ENCODE measurements at regions not wholly inside any gene's neighbourhood (a gene's known extent, or its start where the extent isn't known, plus 50 kb on each side); places are given as distances from the start of the nearest gene placed in this dataset.

GRCh38 chr18:37741032-37741623, 175.5 kb upstream of the CELF4 start:
- BruUV-seq (replicated peaks): no TSS peak
- H3K4me3 Mint-ChIP-seq (ENCODE audit: unreplicated experiment): no peak overlapping the region
- no peak for TF ChIP-seq CTCF (IDR thresholded peaks at IDR 0.05; ENCODE audit: unreplicated experiment)
- H3K27ac Mint-ChIP-seq (ENCODE audit: low read depth, unreplicated experiment): no peak overlapping the region
- H3K4me1 Mint-ChIP-seq (ENCODE audit: insufficient read depth, unreplicated experiment): no peaks in the 10 kb centered on the region
- intact Hi-C loops (cut with micrococcal nuclease): no loop called here
- peaks cover 7% of the 10 kb centered on the region for H3K9me3 Mint-ChIP-seq (ENCODE audit: unreplicated experiment)
- peaks cover 31% of the 10 kb centered on the region for H3K27me3 Mint-ChIP-seq (ENCODE audit: insufficient read depth, unreplicated experiment)
- H3K36me3 Mint-ChIP-seq (ENCODE audit: insufficient read depth, unreplicated experiment): no peaks in the 10 kb centered on the region
- ChIA-PET POLR2A (no interaction called here), CTCF (no interaction called here)
- no peak for DNase-seq (ENCODE audit: unreplicated experiment)

GRCh38 chr18:37734406-37734805, 168.8 kb upstream of the CELF4 start:
- CTCF ChIA-PET: interaction anchor here (1.5 kb wide), 1 partner anchor 44 kb away, joined by 4 read pairs; no protein-coding TSS in a partner anchor
- no TSS peak for BruUV-seq (replicated peaks)
- Mint-ChIP-seq H3K4me3 (ENCODE audit: unreplicated experiment) (no peak overlapping the region), H3K4me1 (ENCODE audit: insufficient read depth, unreplicated experiment) (no peaks in the 10 kb centered on the region), H3K27me3 (ENCODE audit: insufficient read depth, unreplicated experiment) (no peaks in the 10 kb centered on the region), H3K36me3 (ENCODE audit: insufficient read depth, unreplicated experiment) (no peaks in the 10 kb centered on the region), H3K9me3 (ENCODE audit: unreplicated experiment) (no peaks in the 10 kb centered on the region), H3K27ac (ENCODE audit: low read depth, unreplicated experiment) (no peak overlapping the region)
- intact Hi-C loops (cut with micrococcal nuclease): no loop called here
- DNase-seq (ENCODE audit: unreplicated experiment): no peak
- no peak for TF ChIP-seq CTCF (IDR thresholded peaks at IDR 0.05; ENCODE audit: unreplicated experiment)
- POLR2A ChIA-PET: no interaction called here

- no peaks in the 10 kb centered on the region for H3K27me3 Mint-ChIP-seq (ENCODE audit: insufficient read depth, unreplicated experiment)
- H3K4me3 Mint-ChIP-seq (ENCODE audit: unreplicated experiment): no peak overlapping the region
- no peaks in the 10 kb centered on the region for H3K9me3 Mint-ChIP-seq (ENCODE audit: unreplicated experiment)
- no peak overlapping the region for H3K27ac Mint-ChIP-seq (ENCODE audit: low read depth, unreplicated experiment)
- ChIA-PET POLR2A (interaction anchor here (0.6 kb wide), 1 partner anchor 22 kb away, joined by 3 read pairs; no protein-coding TSS in a partner anchor), CTCF (interaction anchor here (0.6 to 0.7 kb wide), 2 partner anchors 51 to 91 kb away, joined by 3 read pairs; no protein-coding TSS in a partner anchor)
- peak; percentile 11 for DNase-seq (ENCODE audit: unreplicated experiment)
- intact Hi-C loops (cut with micrococcal nuclease): no loop called here
- no TSS peak for BruUV-seq (replicated peaks)
- no peaks in the 10 kb centered on the region for H3K4me1 Mint-ChIP-seq (ENCODE audit: insufficient read depth, unreplicated experiment)
- no peak for TF ChIP-seq CTCF (IDR thresholded peaks at IDR 0.05; ENCODE audit: unreplicated experiment)
- no peaks in the 10 kb centered on the region for H3K36me3 Mint-ChIP-seq (ENCODE audit: insufficient read depth, unreplicated experiment)
Measured at GRCh38 chr18:37729716-37730115, 164.1 kb upstream of the CELF4 start.

GRCh38 chr18:37724206-37724605, 158.6 kb upstream of the CELF4 start:
- TF ChIP-seq CTCF (IDR thresholded peaks at IDR 0.05; ENCODE audit: unreplicated experiment): no peak
- H3K4me1 Mint-ChIP-seq (ENCODE audit: insufficient read depth, unreplicated experiment): peaks cover 7% of the 10 kb centered on the region
- POLR2A ChIA-PET: no interaction called here
- DNase-seq (ENCODE audit: unreplicated experiment): no peak
- intact Hi-C loops (cut with micrococcal nuclease): no loop called here
- H3K27me3 Mint-ChIP-seq (ENCODE audit: insufficient read depth, unreplicated experiment): no peaks in the 10 kb centered on the region
- H3K4me3 Mint-ChIP-seq (ENCODE audit: unreplicated experiment): no peak overlapping the region
- no peaks in the 10 kb centered on the region for H3K36me3 Mint-ChIP-seq (ENCODE audit: insufficient read depth, unreplicated experiment)
- CTCF ChIA-PET: no interaction called here
- H3K9me3 Mint-ChIP-seq (ENCODE audit: unreplicated experiment): no peaks in the 10 kb centered on the region
- no TSS peak for BruUV-seq (replicated peaks)
- no peak overlapping the region for H3K27ac Mint-ChIP-seq (ENCODE audit: low read depth, unreplicated experiment)

Data from MCF 10A (cell line).